MM.1S (cell line): ENCODE measurements at regions not wholly inside any gene's neighbourhood (a gene's known extent, or its start where the extent isn't known, plus 50 kb on each side); places are given as distances from the start of the nearest gene placed in this dataset.

Experiments
- DNase-seq: peaks from one replicate; pipeline ENCODE4 v3.0.0-alpha.2; 2015
- H2AFZ ChIP-seq: fragments of 300-600 bp; sonication (generic); 2 replicates; pipeline ENCODE4 v1.6.0; 2016; ENCODE audit warnings: antibody characterized with exemption, low read length
- H3F3A ChIP-seq: fragments of 300-600 bp; sonication (generic); 2 replicates; pipeline ENCODE4 v1.6.1; 2016; ENCODE audit warnings: mild to moderate bottlenecking, antibody characterized with exemption, low read length, moderate library complexity, mixed read lengths; ENCODE audit not compliant: insufficient read depth
- H3K27ac ChIP-seq: fragments of 300-600 bp; sonication (generic); 2 replicates; pipeline ENCODE4 v1.5.1; 2016; ENCODE audit warnings: mild to moderate bottlenecking, low read length
- H3K27me3 ChIP-seq: fragments of 300-600 bp; sonication (generic); replicated peaks from 2 replicates; pipeline ENCODE4 v1.6.0; 2016; ENCODE audit warnings: low read length; ENCODE audit not compliant: insufficient read depth
- H3K36me3 ChIP-seq: fragments of 300-600 bp; sonication (generic); replicated peaks from 2 replicates; pipeline ENCODE4 v1.6.1; 2016; ENCODE audit warnings: mild to moderate bottlenecking, low read length, mixed read lengths; ENCODE audit not compliant: insufficient read depth
- H3K4me1 ChIP-seq: fragments of 300-600 bp; sonication (generic); 2 replicates; pipeline ENCODE4 v1.6.1; 2016; ENCODE audit warnings: low read length, mixed read lengths
- H3K4me2 ChIP-seq: fragments of 300-600 bp; sonication (generic); 2 replicates; pipeline ENCODE4 v1.6.0; 2016; ENCODE audit warnings: low read depth, low read length
- H3K4me3 ChIP-seq: fragments of 300-600 bp; sonication (generic); 2 replicates; pipeline ENCODE4 v1.5.1; 2016; ENCODE audit warnings: low read length, mixed read lengths
- H3K79me2 ChIP-seq: fragments of 300-600 bp; sonication (generic); 2 replicates; pipeline ENCODE4 v1.6.1; 2016; ENCODE audit warnings: mixed run types, low read length, mixed read lengths
- H3K9ac ChIP-seq: fragments of 300-600 bp; sonication (generic); 2 replicates; pipeline ENCODE4 v1.6.1; 2016; ENCODE audit warnings: low read length, mixed read lengths
- H3K9me2 ChIP-seq: fragments of 300-600 bp; sonication (generic); replicated peaks from 2 replicates; pipeline ENCODE4 v1.6.1; 2016; ENCODE audit warnings: mild to moderate bottlenecking, low read length, mixed read lengths; ENCODE audit not compliant: insufficient read depth
- H3K9me3 ChIP-seq: fragments of 300-600 bp; sonication (generic); replicated peaks from 2 replicates; pipeline ENCODE4 v1.6.1; 2016; ENCODE audit warnings: mild to moderate bottlenecking, low read length, mixed read lengths; ENCODE audit not compliant: insufficient read depth
- H4K20me1 ChIP-seq: fragments of 300-600 bp; sonication (generic); 2 replicates; pipeline ENCODE4 v1.6.1; 2016; ENCODE audit warnings: mild to moderate bottlenecking, low read length, moderate library complexity, mixed read lengths; ENCODE audit not compliant: insufficient read depth
- EZH2 ChIP-seq: fragments of 300-600 bp; sonication (generic); optimal IDR thresholded peaks from 2 replicates; pipeline ENCODE3; 2017; ENCODE audit warnings: low read depth, mild to moderate bottlenecking, antibody characterized with exemption, low read length, mixed read lengths
- EZH2phosphoT487 ChIP-seq: fragments of 300-600 bp; sonication (generic); IDR thresholded peaks from 2 replicates; pipeline ENCODE4 v1.6.1; 2018; ENCODE audit warnings: antibody characterized with exemption, low read length
- TF ChIP-seq, protein P1 (sequence below): fragments of 300-600 bp; sonication (generic); IDR thresholded peaks from 2 replicates; pipeline ENCODE4 v1.5.1; 2016; ENCODE audit warnings: antibody characterized with exemption, low read length, mixed read lengths

DNA sequence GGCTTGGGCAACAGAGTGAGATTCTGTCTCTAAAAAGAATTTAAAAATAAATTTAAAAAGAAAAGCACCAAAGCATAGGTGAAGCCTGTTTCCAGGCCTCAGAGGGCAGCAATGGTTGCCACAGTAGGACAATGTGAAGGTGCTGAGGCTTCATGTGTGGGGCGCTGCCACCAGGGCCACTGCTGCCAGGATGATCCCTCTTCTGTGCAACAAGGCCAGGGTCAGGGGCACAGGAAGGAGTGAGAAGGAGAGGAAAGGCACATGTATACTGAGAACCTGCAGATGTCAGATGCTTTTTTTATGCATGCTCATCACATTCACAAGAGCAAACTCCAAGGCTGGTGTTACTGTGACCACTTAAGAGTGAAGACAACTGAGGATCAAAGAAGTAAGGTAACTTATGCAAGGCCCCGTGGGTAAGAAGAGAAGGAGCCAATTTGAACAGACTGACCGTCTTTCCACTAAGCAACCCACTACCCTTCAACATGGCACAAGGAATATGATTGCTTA, 79.7 kb upstream of the ACKR3 start:
- no peak for TF ChIP-seq EZH2
- TF ChIP-seq, protein P1, sequence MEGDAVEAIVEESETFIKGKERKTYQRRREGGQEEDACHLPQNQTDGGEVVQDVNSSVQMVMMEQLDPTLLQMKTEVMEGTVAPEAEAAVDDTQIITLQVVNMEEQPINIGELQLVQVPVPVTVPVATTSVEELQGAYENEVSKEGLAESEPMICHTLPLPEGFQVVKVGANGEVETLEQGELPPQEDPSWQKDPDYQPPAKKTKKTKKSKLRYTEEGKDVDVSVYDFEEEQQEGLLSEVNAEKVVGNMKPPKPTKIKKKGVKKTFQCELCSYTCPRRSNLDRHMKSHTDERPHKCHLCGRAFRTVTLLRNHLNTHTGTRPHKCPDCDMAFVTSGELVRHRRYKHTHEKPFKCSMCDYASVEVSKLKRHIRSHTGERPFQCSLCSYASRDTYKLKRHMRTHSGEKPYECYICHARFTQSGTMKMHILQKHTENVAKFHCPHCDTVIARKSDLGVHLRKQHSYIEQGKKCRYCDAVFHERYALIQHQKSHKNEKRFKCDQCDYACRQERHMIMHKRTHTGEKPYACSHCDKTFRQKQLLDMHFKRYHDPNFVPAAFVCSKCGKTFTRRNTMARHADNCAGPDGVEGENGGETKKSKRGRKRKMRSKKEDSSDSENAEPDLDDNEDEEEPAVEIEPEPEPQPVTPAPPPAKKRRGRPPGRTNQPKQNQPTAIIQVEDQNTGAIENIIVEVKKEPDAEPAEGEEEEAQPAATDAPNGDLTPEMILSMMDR, result no peak
- no peak for TF ChIP-seq EZH2phosphoT487
- no peak overlapping the region for H3K27ac ChIP-seq
- DNase-seq, result no peak
- no peaks in the 10 kb centered on the region for H3K27me3 ChIP-seq
- no peak overlapping the region for H3K4me2 ChIP-seq
- H3F3A ChIP-seq, result no peaks in the 10 kb centered on the region
- H2AFZ ChIP-seq, result no peak overlapping the region
- no peaks in the 10 kb centered on the region for H3K36me3 ChIP-seq
- no peaks in the 10 kb centered on the region for H3K9me3 ChIP-seq
- no peaks in the 10 kb centered on the region for H3K9me2 ChIP-seq
- H3K4me1 ChIP-seq, result no peaks in the 10 kb centered on the region
- H3K9ac ChIP-seq, result no peak overlapping the region
- no peaks in the 10 kb centered on the region for H4K20me1 ChIP-seq
- H3K79me2 ChIP-seq, result no peaks in the 10 kb centered on the region
- H3K4me3 ChIP-seq, result no peak overlapping the region

DNA sequence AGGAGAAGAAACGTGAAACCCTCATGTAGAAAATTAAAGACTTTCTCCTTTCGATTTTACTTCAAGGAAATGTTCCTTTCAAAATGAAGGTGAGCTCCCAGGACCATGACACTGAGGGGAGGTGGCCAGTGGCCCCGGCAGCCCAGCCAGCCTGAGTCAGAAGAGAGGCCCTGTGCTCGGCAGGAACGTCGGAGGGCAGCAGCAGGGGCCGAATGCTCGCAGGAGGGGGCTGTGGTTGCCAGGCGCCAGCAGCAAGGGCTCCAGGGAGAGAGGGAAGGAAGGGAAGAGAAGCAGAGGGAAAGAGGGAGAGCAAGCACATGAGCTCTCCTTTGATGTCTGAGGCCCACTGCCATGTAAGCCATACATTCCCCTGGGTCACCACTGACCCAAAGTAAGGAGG, 73.3 kb upstream of the ACKR3 start:
- no peak overlapping the region for H3K4me3 ChIP-seq
- no peak for TF ChIP-seq EZH2phosphoT487
- no peak for TF ChIP-seq EZH2
- TF ChIP-seq, protein P1, result no peak
- no peak overlapping the region for H3K9ac ChIP-seq
- no peaks in the 10 kb centered on the region for H3F3A ChIP-seq
- no peak overlapping the region for H3K4me2 ChIP-seq
- no peaks in the 10 kb centered on the region for H3K4me1 ChIP-seq
- DNase-seq, result no peak
- H3K9me3 ChIP-seq, result no peaks in the 10 kb centered on the region
- H3K79me2 ChIP-seq, result no peaks in the 10 kb centered on the region
- H3K36me3 ChIP-seq, result no peaks in the 10 kb centered on the region
- no peaks in the 10 kb centered on the region for H4K20me1 ChIP-seq
- H3K27me3 ChIP-seq, result no peaks in the 10 kb centered on the region
- H3K9me2 ChIP-seq, result no peaks in the 10 kb centered on the region
- H3K27ac ChIP-seq, result no peak overlapping the region
- no peak overlapping the region for H2AFZ ChIP-seq

DNA sequence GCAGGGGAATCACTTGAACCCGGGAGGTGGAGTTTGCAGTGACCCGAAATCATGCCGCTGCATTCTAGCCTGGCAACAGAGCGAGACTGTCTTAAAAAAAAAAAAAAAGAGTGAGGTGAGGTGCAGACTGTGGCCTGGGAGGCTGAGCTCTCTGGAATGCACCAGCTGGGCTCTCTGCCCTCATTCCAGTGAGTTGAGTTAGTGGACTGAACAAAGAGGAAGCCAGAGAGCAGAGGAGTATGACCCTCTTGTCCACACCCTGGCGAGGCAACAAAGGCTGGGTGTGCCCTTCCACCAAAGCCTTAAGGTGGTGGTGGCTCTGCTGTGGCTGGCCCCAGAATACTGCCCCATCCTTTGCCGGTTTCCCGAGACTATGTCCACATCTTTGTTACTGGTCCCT, 71.3 kb upstream of the ACKR3 start:
- H3K79me2 ChIP-seq, result no peaks in the 10 kb centered on the region
- H3K4me3 ChIP-seq, result no peak overlapping the region
- H3K4me1 ChIP-seq, result no peaks in the 10 kb centered on the region
- H3K9ac ChIP-seq, result no peak overlapping the region
- no peaks in the 10 kb centered on the region for H3K9me2 ChIP-seq
- H3K27me3 ChIP-seq, result no peaks in the 10 kb centered on the region
- no peaks in the 10 kb centered on the region for H4K20me1 ChIP-seq
- no peak for DNase-seq
- no peaks in the 10 kb centered on the region for H3K9me3 ChIP-seq
- no peaks in the 10 kb centered on the region for H3F3A ChIP-seq
- no peaks in the 10 kb centered on the region for H3K36me3 ChIP-seq
- TF ChIP-seq, protein P1, result no peak
- no peak overlapping the region for H3K4me2 ChIP-seq
- no peak overlapping the region for H2AFZ ChIP-seq
- H3K27ac ChIP-seq, result no peak overlapping the region
